Spleen (tissue), 7 donors: ENCODE measurements at regions not wholly inside any gene's neighbourhood (a gene's known extent, or its start where the extent isn't known, plus 50 kb on each side); places are given as distances from the start of the nearest gene placed in this dataset.

Source experiments
- CTCF ChIP-seq, 11 experiments: fragments of 200-600 bp in 7 of 11; fragments of 450-650 bp in 4 of 11; sonication (generic) in 4 of 11; IDR thresholded peaks in 8 of 11; conservative IDR thresholded peaks in 3 of 11; 1 replicate in 7 of 11; 2 replicates in 4 of 11; pipeline versions ENCODE4 v1.4.0 to v1.8.0; 2016 to 2021; ENCODE audit warnings: antibody characterized with exemption in 11 of 11, inconsistent platforms in 4 of 11, mild to moderate bottlenecking in 1 of 11
- POLR2A ChIP-seq, 3 donors: fragments of 450-650 bp; IDR thresholded peaks; one replicate each; pipeline ENCODE4 v1.5.1; 2017; ENCODE audit warnings: antibody characterized with exemption in 3 of 3, mild to moderate bottlenecking in 1 of 3
- donor health status: DM: no; HTN: no; CAD: no; lungs with moderate emphysema.
- donor health status: DM: no; HTN: no; CAD: no.
- donor health status: DM: no; HTN: no; CAD: no.

- TF ChIP-seq CTCF (IDR thresholded peaks at IDR 0.05 in 8 of 11, conservative IDR thresholded peaks at IDR 0.05 in 3 of 11) (no peak), POLR2A (IDR thresholded peaks at IDR 0.05) (no peak)
These were observed 50.9 kb upstream of the ME3 start for GRCh38 chr11:86723281-86723680.
